ENCODE measurements at regions not wholly inside any gene's neighbourhood (a gene's known extent, or its start where the extent isn't known, plus 50 kb on each side); places are given as distances from the start of the nearest gene placed in this dataset.

DNA sequence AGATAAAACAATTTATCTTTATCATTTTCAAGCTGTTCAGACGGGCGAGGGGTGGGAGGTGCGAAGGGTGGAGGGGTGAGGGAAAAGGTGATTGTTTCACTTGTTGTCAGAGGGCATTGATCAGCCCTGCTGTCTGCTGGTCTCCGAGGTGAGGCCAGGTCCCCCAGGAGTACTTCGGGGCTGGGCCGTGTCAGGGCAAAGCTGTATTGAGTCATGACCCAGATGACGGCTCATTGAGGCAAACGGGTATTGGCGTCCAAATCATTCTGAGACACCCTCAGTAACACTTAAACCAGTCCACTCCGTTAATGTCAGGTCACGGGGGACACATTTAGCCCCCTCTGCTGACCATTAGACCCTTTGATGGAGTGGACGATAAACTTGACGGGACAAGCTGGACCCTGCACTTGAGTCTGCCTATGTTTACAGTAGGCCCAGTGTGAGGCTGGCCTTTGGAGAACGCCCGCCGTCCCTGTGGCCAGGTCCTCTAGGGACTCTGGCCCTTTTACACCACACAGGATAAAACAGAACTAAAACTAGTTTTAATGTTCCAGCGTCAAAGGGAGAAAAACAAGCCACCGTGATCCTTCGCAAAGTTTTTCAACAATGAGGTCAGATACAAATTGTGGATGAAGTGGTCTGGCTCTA, 502.2 kb upstream of the ZFHX3 start:
- Histone ChIP-seq H3K4me1 (ENCODE audit: control insufficient read depth in 1 of 2, insufficient read depth in 2 of 2, low read depth in 1 of 2, low read length in 1 of 2) (peaks cover 0 to 14% of the 10 kb centered on the region in 2 experiments; a peak in 2 of 4 replicates), H3K36me3 (replicated peaks in 1 of 2; ENCODE audit: control insufficient read depth in 1 of 2, insufficient read depth in 2 of 2, low read length in 1 of 2) (no peaks in the 10 kb centered on the region), H3K9ac (no peak overlapping the region), H3K4me2 (no peak overlapping the region), H3K27me3 (ENCODE audit: insufficient read depth) (no peaks in the 10 kb centered on the region; the same call in 1 of the 2 replicates), H3K79me2 (ENCODE audit: insufficient read depth) (no peaks in the 10 kb centered on the region), H3F3A (replicated peaks; ENCODE audit: insufficient read depth) (no peaks in the 10 kb centered on the region), H3K9me2 (no peaks in the 10 kb centered on the region), H2AFZ (ENCODE audit: low read depth) (no peak overlapping the region), H3K4me3 (ENCODE audit: low read depth in 2 of 2, low read length in 1 of 2) (no peak overlapping the region), H3K9me3 (no peaks in the 10 kb centered on the region), H4K20me1 (ENCODE audit: insufficient read depth) (no peaks in the 10 kb centered on the region), H3K27ac (ENCODE audit: low read depth in 2 of 2, low read length in 1 of 2) (no peak overlapping the region)
- POLR2A ChIA-PET: no interaction called here
- DNase-seq: no peak
- 62% methylated on average over 17 of the region's 19 CpGs for WGBS (ENCODE audit: low lambda C conversion rate)
- CTCF ChIA-PET: interaction anchor here (1.0 to 1.5 kb wide), 3 partner anchors 9 to 329 kb away, joined by 3 to 4 read pairs (median 3); no protein-coding TSS in a partner anchor
- TF ChIP-seq YY1 (IDR thresholded peaks at IDR 0.05; ENCODE audit: low read depth) (no peak), ZBTB33 (IDR thresholded peaks at IDR 0.05; ENCODE audit: borderline replicate concordance, low read depth) (no peak), REST (IDR thresholded peaks at IDR 0.05; ENCODE audit: low read depth, low read length) (no peak), USF1 (IDR thresholded peaks at IDR 0.05; ENCODE audit: borderline replicate concordance, low read depth) (no peak), EP300 (IDR thresholded peaks at IDR 0.05; ENCODE audit: borderline replicate concordance in 1 of 2, low read depth in 1 of 2, low read length in 1 of 2) (no peak), MEF2A (IDR thresholded peaks at IDR 0.05; ENCODE audit: borderline replicate concordance, low read depth) (no peak), USF2 (IDR thresholded peaks at IDR 0.05; ENCODE audit: borderline replicate concordance, low read depth, low read length) (no peak)

All from SK-N-SH (cell line).